GM23338 (cell line): ENCODE measurements at regions not wholly inside any gene's neighbourhood (a gene's known extent, or its start where the extent isn't known, plus 50 kb on each side); places are given as distances from the start of the nearest gene placed in this dataset.

ENCODE experiments used
- CREB1 ChIP-seq: fragments of 250-450 bp; sonication (Bioruptor Pico); IDR thresholded peaks from 2 replicates; pipeline ENCODE4 v1.5.0; 2020; ENCODE audit warnings: low read depth, mild to moderate bottlenecking, moderate library complexity
- CTCF ChIP-seq, 2 experiments: fragments of 200-600 bp in 1 of 2; sonication (generic) in 1 of 2; conservative IDR thresholded peaks; 2 replicates each; pipeline versions ENCODE4 v1.5.1 to v1.6.1; 2016 to 2017; ENCODE audit warnings: antibody characterized with exemption in 2 of 2, low read depth in 2 of 2, mild to moderate bottlenecking in 2 of 2, moderate library complexity in 1 of 2
- ETS1 ChIP-seq: IDR thresholded peaks from 2 replicates; pipeline ENCODE4 v1.6.1; 2016; ENCODE audit warnings: antibody characterized with exemption
- EZH2 ChIP-seq: fragments of 200-600 bp; sonication (generic); IDR thresholded peaks from one replicate; pipeline ENCODE4 v1.8.0; 2017; ENCODE audit warnings: antibody characterized with exemption, mild to moderate bottlenecking, low read depth; ENCODE audit not compliant: unreplicated experiment
- EZH2phosphoT487 ChIP-seq: fragments of 200-600 bp; sonication (generic); IDR thresholded peaks from one replicate; pipeline ENCODE4 v1.8.1; 2018; ENCODE audit warnings: antibody characterized with exemption; ENCODE audit not compliant: unreplicated experiment
- JUNB ChIP-seq: IDR thresholded peaks from one replicate; pipeline ENCODE4 v1.6.1; 2016; ENCODE audit warnings: antibody characterized with exemption; ENCODE audit not compliant: unreplicated experiment
- NANOG ChIP-seq: IDR thresholded peaks from 2 replicates; pipeline ENCODE4 v1.6.1; 2016; ENCODE audit warnings: antibody characterized with exemption, borderline replicate concordance
- POLR2AphosphoS5 ChIP-seq: IDR thresholded peaks from 2 replicates; pipeline ENCODE4 v1.6.1; 2016; ENCODE audit warnings: antibody characterized with exemption, low read depth
- STAT1 ChIP-seq: IDR thresholded peaks from one replicate; pipeline ENCODE4 v1.6.1; 2016; ENCODE audit warnings: antibody characterized with exemption; ENCODE audit not compliant: unreplicated experiment
- ZNF114 ChIP-seq: fragments of 250-450 bp; sonication (Bioruptor Pico); IDR thresholded peaks from 2 replicates; pipeline ENCODE4 v1.5.0; 2020; ENCODE audit warnings: mild to moderate bottlenecking, moderate library complexity
- ZNF462 ChIP-seq: fragments of 250-450 bp; sonication (Bioruptor Pico); IDR thresholded peaks from 2 replicates; pipeline ENCODE4 v1.5.0; 2020; ENCODE audit warnings: mild to moderate bottlenecking, moderate library complexity

GRCh38 chr11:95549301-95549700 is 240.3 kb downstream of the FAM76B start (continued):
- TF ChIP-seq ZNF462 (CRISPR knock-in tag) (no peak), STAT1 (no peak), POLR2AphosphoS5 (no peak), ETS1 (no peak), NANOG (no peak), CTCF (conservative IDR thresholded peaks at IDR 0.05; ENCODE audit: low read depth in 2 of 2) (no peak), EZH2phosphoT487 (no peak), ZNF114 (CRISPR knock-in tag) (no peak), EZH2 (no peak), CREB1 (CRISPR knock-in tag) (no peak), JUNB (no peak)
